WTC11 (cell line): ENCODE measurements at regions not wholly inside any gene's neighbourhood (a gene's known extent, or its start where the extent isn't known, plus 50 kb on each side); places are given as distances from the start of the nearest gene placed in this dataset.

ENCODE experiments used
- ATF1 ChIP-seq: sonication (generic); formaldehyde crosslinking; IDR thresholded peaks from 2 replicates; pipeline ENCODE4 v1.8.1; 2023; ENCODE audit warnings: mild to moderate bottlenecking, moderate library complexity, missing genetic modification reagents
- CTCF ChIP-seq: fragments of 200-600 bp; IDR thresholded peaks from 2 replicates; pipeline ENCODE4 v1.8.0; 2022; ENCODE audit warnings: antibody characterized with exemption
- ELF4 ChIP-seq: sonication (generic); formaldehyde crosslinking; IDR thresholded peaks from 2 replicates; pipeline ENCODE4 v1.8.1; 2022; ENCODE audit warnings: low read depth, mild to moderate bottlenecking, moderate library complexity, missing genetic modification reagents
- MAX ChIP-seq: sonication (generic); formaldehyde crosslinking; IDR thresholded peaks from 2 replicates; pipeline ENCODE4 v1.8.0; 2022; ENCODE audit warnings: mild to moderate bottlenecking, missing genetic modification reagents
- MLX ChIP-seq: sonication (generic); formaldehyde crosslinking; IDR thresholded peaks from 2 replicates; pipeline ENCODE4 v1.8.1; 2023; ENCODE audit warnings: mild to moderate bottlenecking, missing genetic modification reagents, moderate library complexity
- NFATC4 ChIP-seq: fragments of 250-450 bp; sonication (Bioruptor Pico); IDR thresholded peaks from 2 replicates; pipeline ENCODE4 v1.9.0; 2021; ENCODE audit warnings: mild to moderate bottlenecking
- NR1H2 ChIP-seq: sonication (generic); formaldehyde crosslinking; IDR thresholded peaks from 2 replicates; pipeline ENCODE4 v1.9.0; 2021; ENCODE audit warnings: mild to moderate bottlenecking, moderate library complexity, missing genetic modification reagents
- SMAD3 ChIP-seq: sonication (generic); formaldehyde crosslinking; IDR thresholded peaks from 2 replicates; pipeline ENCODE4 v1.8.0; 2022; ENCODE audit warnings: missing genetic modification reagents, mild to moderate bottlenecking, borderline replicate concordance
- TEAD4 ChIP-seq: sonication (generic); formaldehyde crosslinking; IDR thresholded peaks from 2 replicates; pipeline ENCODE4 v1.8.0; 2022; ENCODE audit warnings: mild to moderate bottlenecking, missing genetic modification reagents
- ZNF512 ChIP-seq: sonication (generic); formaldehyde crosslinking; IDR thresholded peaks from 2 replicates; pipeline ENCODE4 v1.8.1; 2022; ENCODE audit warnings: missing genetic modification reagents, borderline replicate concordance

GRCh38 chr13:39130301-39130700, 92.0 kb downstream of the NHLRC3 start:
- TF ChIP-seq CTCF (no peak), SMAD3 (CRISPR knock-in tag) (no peak), TEAD4 (no peak), ZNF512 (CRISPR knock-in tag) (no peak), MLX (CRISPR knock-in tag) (no peak), NFATC4 (CRISPR knock-in tag) (no peak), NR1H2 (CRISPR knock-in tag) (no peak), ELF4 (CRISPR knock-in tag) (no peak), ATF1 (no peak), MAX (CRISPR knock-in tag) (no peak)
